OCI-LY7 (cell line): ENCODE measurements at regions not wholly inside any gene's neighbourhood (a gene's known extent, or its start where the extent isn't known, plus 50 kb on each side); places are given as distances from the start of the nearest gene placed in this dataset.

Source experiments
- BruUV-seq: library from RNA; stranded (reverse); fragments of 400-500 nt; replicated peaks from 2 replicates; lab custom pipeline; 2021; lab: Mats Ljungman, UMichigan
- CTCF ChIA-PET: fragments of 300-600 bp; sonication (Branson Sonifier 250); formaldehyde crosslinking; loops from one replicate; lab custom pipeline; 2022; ENCODE audit warnings: antibody characterized with exemption; ENCODE audit not compliant: unreplicated experiment; lab: Charles Lee
- POLR2A ChIA-PET: fragments of 300-600 bp; sonication (Branson Sonifier 250); formaldehyde crosslinking; loops from one replicate; lab custom pipeline; 2022; ENCODE audit warnings: antibody characterized with exemption; lab: Charles Lee
- DNase-seq: peaks from one replicate; pipeline ENCODE4 v3.0.0-alpha.2; 2015; ENCODE audit warnings: low spot score
- H2AFZ ChIP-seq: fragments of 200-600 bp; sonication (generic), shearing (Covaris generic); 2 replicates; pipeline ENCODE4 v1.6.1; 2014; ENCODE audit warnings: mild to moderate bottlenecking, antibody characterized with exemption, low read length, moderate library complexity
- H3K27ac ChIP-seq: fragments of 200-600 bp; sonication (generic); 2 replicates; pipeline ENCODE4 v1.5.1; 2014; ENCODE audit warnings: mixed run types, low read depth, mild to moderate bottlenecking, moderate library complexity, low read length, inconsistent platforms; ENCODE audit not compliant: poor library complexity, severe bottlenecking
- H3K36me3 ChIP-seq: fragments of 200-600 bp; sonication (generic); 2 replicates; pipeline ENCODE4 v1.6.1; 2014; ENCODE audit warnings: mild to moderate bottlenecking, antibody characterized with exemption, low read length, moderate library complexity, mixed read lengths; ENCODE audit not compliant: insufficient read depth
- H3K4me1 ChIP-seq: fragments of 200-600 bp; sonication (generic); 2 replicates; pipeline ENCODE4 v1.5.1; 2014; ENCODE audit warnings: mild to moderate bottlenecking, low read length; ENCODE audit not compliant: insufficient read depth, poor library complexity, severe bottlenecking
- H3K4me2 ChIP-seq: fragments of 200-600 bp; sonication (generic); 2 replicates; pipeline ENCODE4 v1.6.1; 2014; ENCODE audit warnings: mild to moderate bottlenecking, low read length
- H3K4me3 ChIP-seq: fragments of 200-600 bp; sonication (generic); 2 replicates; pipeline ENCODE4 v1.5.1; 2014; ENCODE audit warnings: mild to moderate bottlenecking, low read depth, low read length; ENCODE audit not compliant: poor library complexity, severe bottlenecking
- H3K79me2 ChIP-seq: fragments of 200-600 bp; sonication (generic); 2 replicates; pipeline ENCODE4 v1.6.1; 2016; ENCODE audit warnings: low read depth, mild to moderate bottlenecking, low read length, moderate library complexity, mixed read lengths; ENCODE audit not compliant: insufficient read depth
- H3K9me2 ChIP-seq: fragments of 200-600 bp; sonication (generic); 2 replicates; pipeline ENCODE4 v1.6.1; 2016; ENCODE audit warnings: mild to moderate bottlenecking, low read length, mixed read lengths; ENCODE audit not compliant: insufficient read depth
- H3K9me3 ChIP-seq: fragments of 200-600 bp; sonication (generic); 2 replicates; pipeline ENCODE4 v1.6.1; 2014; ENCODE audit warnings: mild to moderate bottlenecking, mixed run types, low read length, mixed read lengths
- H4K20me1 ChIP-seq: fragments of 200-600 bp; sonication (generic); 2 replicates; pipeline ENCODE4 v1.6.1; 2014; ENCODE audit warnings: mild to moderate bottlenecking, antibody characterized with exemption, low read length, moderate library complexity, mixed read lengths; ENCODE audit not compliant: insufficient read depth
- CTCF ChIP-seq: fragments of 200-600 bp; sonication (generic); conservative IDR thresholded peaks from 2 replicates; pipeline ENCODE4 v1.5.1; 2014; ENCODE audit warnings: mild to moderate bottlenecking, antibody characterized with exemption, low read length, moderate library complexity, mixed read lengths
- EZH2phosphoT487 ChIP-seq: fragments of 200-600 bp; sonication (generic); IDR thresholded peaks from 2 replicates; pipeline ENCODE4 v1.6.1; 2018; ENCODE audit warnings: low read depth, borderline replicate concordance, mild to moderate bottlenecking, mixed run types, antibody characterized with exemption, low read length, moderate library complexity, mixed read lengths
- intact Hi-C: fragments of 100-400 bp; cut with micrococcal nuclease; formaldehyde crosslinking; loops from one replicate; pipeline ENCODE4 v1.10.0; 2022; ENCODE audit not compliant: unreplicated experiment

- Histone ChIP-seq H3K4me2 (no peak overlapping the region), H3K36me3 (no peaks in the 10 kb centered on the region), H3K9me3 (no peaks in the 10 kb centered on the region), H3K4me3 (no peak overlapping the region), H3K27ac (no peak overlapping the region), H2AFZ (no peak overlapping the region), H3K79me2 (no peaks in the 10 kb centered on the region), H3K9me2 (no peaks in the 10 kb centered on the region), H4K20me1 (no peaks in the 10 kb centered on the region), H3K4me1 (no peaks in the 10 kb centered on the region)
- TF ChIP-seq EZH2phosphoT487 (no peak), CTCF (no peak)
- POLR2A ChIA-PET, result no interaction called here
- no TSS peak for BruUV-seq
- CTCF ChIA-PET, result no interaction called here
- DNase-seq, result no peak
- intact Hi-C loops, result no loop called here
These were observed 68.5 kb upstream of the CACNA2D3 start for GRCh38 chr3:54053882-54054281.

GRCh38 chr3:54053211-54053610 is 69.1 kb upstream of the CACNA2D3 start:
- TF ChIP-seq EZH2phosphoT487 (no peak), CTCF (no peak)
- intact Hi-C loops, result no loop called here
- Histone ChIP-seq H3K36me3 (no peaks in the 10 kb centered on the region), H3K9me2 (no peaks in the 10 kb centered on the region), H3K9me3 (no peaks in the 10 kb centered on the region), H2AFZ (no peak overlapping the region), H3K4me3 (no peak overlapping the region), H4K20me1 (no peaks in the 10 kb centered on the region), H3K27ac (no peak overlapping the region), H3K4me1 (no peaks in the 10 kb centered on the region), H3K79me2 (no peaks in the 10 kb centered on the region), H3K4me2 (no peak overlapping the region)
- ChIA-PET POLR2A (no interaction called here), CTCF (no interaction called here)
- BruUV-seq, result no TSS peak
- no peak for DNase-seq

GRCh38 chr3:54047568-54047967 is 74.8 kb upstream of the CACNA2D3 start:
- ChIA-PET POLR2A (no interaction called here), CTCF (no interaction called here)
- H2AFZ ChIP-seq, result no peak overlapping the region
- H3K27ac ChIP-seq, result no peak overlapping the region
- intact Hi-C loops, result no loop called here
- H3K79me2 ChIP-seq, result no peaks in the 10 kb centered on the region
- no peak overlapping the region for H3K4me3 ChIP-seq
- H3K9me2 ChIP-seq, result no peaks in the 10 kb centered on the region
- H3K9me3 ChIP-seq, result no peaks in the 10 kb centered on the region
- DNase-seq, result no peak
- H3K4me2 ChIP-seq, result no peak overlapping the region
- TF ChIP-seq EZH2phosphoT487 (no peak), CTCF (no peak)
- no peaks in the 10 kb centered on the region for H4K20me1 ChIP-seq
- no peaks in the 10 kb centered on the region for H3K36me3 ChIP-seq
- BruUV-seq, result no TSS peak
- H3K4me1 ChIP-seq, result no peaks in the 10 kb centered on the region
